ENCODE measurements at regions not wholly inside any gene's neighbourhood (a gene's known extent, or its start where the extent isn't known, plus 50 kb on each side); places are given as distances from the start of the nearest gene placed in this dataset.
A peak's percentile ranks its signal among the peaks of the same experiment; 100 is the strongest.

DNA sequence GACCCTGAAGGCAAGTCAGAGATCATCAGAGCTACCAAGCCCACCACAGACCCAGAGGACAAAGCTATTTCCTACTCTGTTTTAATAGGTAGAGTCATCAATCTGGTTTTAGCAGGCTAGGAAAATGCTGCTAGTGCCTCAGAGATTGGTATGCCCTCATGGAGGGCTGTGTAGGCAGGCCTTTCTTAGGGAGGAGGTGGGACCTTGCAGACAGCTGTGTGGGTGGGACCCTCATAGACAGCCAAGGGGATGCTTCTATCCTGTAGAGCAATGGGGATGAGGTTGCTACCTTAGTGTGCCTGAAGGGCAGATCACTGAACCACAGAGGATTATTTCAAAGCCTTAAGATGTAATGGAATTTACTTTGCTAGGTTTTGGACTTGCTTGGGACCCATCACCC is 534.9 kb upstream of the KLF12 start:
- DNase-seq (ENCODE audit: low read depth, low spot score): peak; percentile 3

DNA sequence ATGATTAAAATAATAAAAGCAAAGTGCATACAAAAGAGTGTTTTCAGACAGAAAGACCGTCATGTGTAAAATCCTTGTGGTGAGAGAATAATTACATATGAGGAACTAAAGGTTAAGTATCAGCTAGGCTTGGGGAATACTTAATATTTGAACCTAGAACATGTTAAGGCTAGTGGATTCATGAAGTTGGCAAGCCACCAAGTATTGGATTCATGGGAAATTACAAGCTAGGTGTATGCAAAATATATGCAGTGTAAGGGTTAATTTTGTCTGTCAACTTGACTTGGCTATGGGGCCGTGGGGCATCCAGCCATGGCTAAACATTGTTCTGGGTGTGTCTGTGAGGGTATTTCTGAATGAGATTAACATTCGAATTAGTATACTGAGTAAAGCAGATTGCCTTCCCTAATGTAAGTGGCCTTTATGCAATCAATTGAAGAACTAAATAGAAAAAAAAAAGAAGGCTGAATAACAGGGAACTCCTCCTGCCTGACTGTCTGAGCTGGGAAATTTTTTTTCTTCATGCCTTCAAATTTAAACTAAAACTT is 533.5 kb upstream of the KLF12 start:
- no peak for DNase-seq (ENCODE audit: low read depth, low spot score)

DNA sequence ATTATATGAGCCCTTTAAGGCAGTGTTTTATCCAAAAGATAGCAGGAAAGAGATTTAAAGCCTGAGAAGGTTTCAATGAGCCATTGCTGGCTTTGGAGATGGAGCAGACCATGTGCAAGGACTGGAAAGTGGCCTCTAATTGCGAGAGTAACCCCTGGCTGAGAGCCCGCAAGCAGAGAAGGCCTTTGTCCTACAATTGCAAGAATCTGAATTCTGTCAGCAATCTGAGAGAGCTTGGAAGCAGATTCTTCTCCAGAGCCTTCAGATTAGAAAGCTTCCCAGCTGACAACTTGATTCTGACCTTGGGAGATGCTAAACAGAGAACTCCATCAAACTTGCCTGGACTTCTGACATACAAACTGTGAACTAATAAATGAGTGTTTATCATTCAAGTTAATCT is 528.7 kb upstream of the KLF12 start:
- no peak for DNase-seq (ENCODE audit: low read depth, low spot score)

DNA sequence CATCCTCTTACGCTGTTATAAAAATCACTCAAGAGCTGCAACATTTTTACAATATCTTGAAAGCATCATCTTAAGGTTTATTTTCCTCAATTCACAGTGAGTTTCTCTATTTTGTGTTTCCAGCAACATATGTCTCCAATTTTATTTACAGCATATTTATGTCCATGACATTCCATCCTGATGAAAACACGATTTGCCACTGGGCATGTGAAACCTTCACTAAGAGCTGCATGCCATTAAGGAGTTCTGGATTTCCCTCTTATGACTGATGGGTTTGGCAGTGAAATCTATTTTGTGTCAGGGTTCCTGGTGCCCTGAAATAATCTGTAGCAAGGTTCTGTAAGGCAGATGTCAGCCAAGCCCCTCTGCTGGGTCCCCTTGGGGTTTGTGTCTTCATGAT is 527.6 kb upstream of the KLF12 start:
- DNase-seq (ENCODE audit: low read depth, low spot score): no peak

DNA sequence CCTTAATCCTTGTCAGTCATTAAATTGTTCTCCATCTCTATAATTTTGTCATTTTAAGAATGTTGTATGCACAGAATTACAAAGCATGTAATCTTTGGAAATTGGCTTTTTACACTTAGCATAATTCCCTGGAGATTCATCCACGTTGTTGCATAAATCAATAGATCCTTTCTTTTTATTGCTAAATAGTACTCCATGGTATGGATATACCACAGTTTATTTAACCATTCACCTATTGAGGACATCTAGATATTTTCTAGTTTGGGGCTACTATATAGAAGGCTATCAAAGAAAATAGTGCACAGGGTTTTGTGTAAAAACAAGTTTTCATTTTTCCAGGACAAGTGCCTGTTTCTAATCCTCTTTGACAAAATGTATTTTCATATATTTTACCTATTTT is 523.6 kb upstream of the KLF12 start:
- no peak for DNase-seq (ENCODE audit: low read depth, low spot score)

DNA sequence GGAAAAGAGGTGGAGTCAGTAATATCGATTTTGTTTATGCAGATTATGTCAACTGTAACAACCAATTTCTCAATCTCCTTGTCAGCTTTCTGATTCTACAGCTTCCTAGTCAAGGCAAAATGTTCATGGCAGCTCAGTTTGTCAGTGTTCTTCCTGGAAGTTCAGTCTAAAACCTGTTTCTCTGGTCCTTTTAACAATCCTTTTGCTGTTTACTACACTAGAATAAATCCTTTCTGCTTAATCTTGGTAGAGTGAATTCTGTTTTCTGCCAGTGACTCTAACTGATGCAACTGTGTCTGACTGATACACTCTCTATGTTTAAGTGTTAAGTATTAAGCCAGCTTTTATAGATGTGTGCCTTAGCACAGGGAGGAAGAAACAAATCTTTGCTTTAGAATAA is 516.9 kb upstream of the KLF12 start:
- DNase-seq (ENCODE audit: low read depth, low spot score): no peak

DNA sequence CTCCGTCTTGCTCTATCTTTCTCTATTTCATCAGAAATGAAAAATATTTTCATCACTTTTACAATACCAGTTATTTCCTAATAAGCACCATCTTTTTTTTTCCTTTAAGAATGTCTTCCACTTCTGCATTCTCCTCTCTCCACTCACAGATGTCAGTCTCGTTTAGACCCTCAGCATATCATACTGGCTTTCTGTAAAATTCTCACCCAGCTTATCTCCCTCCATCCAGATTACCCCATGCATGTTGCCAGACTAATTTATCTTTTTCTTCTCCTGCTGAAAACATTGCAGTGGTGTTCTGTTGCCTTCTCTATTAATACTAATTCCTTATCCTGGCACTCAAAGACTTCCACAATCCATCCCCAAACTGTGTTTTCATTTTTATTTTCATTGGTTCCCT is 513.8 kb upstream of the KLF12 start:
- DNase-seq (ENCODE audit: low read depth, low spot score): no peak

DNA sequence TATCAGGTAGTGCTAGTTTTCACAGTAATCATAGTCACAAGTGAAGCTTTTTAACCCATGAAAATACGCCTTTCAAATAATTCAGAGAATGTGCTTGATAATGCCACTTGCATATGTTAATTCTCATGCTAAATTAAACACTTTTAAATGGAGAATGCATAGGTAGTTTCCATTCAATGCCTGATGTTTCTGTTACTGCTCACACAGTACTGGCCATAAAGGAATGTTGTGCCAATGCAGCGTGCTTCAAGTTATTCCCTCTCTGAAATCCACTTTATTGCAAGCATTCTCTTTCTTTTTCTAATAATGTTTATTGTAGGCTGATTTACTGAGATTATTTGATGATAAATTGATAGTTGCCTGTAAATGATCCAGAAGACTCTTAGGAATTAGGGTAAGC is 513.0 kb upstream of the KLF12 start:
- no peak for DNase-seq (ENCODE audit: low read depth, low spot score)

DNA sequence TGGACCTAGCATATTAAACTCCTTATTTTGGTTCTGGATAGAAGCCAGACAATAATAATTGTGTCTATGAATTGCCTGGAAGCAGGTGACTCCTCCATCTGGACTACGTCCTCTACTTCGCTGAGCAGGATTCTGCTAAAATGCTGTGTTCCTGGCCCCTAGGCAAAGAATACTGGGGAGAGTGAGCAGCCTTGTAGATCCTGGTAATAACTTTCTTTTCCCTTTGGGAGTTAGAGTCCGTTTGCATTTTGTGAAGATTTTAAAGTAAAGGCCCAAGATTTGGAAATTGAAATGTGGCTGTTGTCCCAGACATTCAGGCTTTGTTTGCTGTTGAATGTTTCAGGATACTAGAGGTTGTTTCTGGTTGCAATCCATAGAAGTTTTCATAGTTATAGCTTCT is 511.9 kb upstream of the KLF12 start:
- no peak for DNase-seq (ENCODE audit: low read depth, low spot score)

DNA sequence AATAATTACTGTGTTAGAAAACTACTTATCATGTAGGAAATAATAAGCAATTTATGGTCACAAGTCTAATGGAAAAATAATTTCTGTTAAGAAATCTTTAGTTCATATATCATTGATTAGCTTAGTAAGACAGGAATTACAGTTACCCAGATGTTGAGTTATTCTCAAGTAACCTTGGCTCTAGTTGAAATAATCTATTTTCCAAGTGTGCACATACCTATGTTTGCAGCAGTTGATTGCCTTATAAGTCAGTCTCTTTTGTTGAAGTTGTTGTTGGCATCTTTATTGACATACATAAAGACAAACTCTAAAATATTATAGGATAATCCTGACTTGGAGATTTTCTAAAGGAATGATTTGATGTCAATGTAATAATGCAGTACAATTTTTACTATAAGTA is 511.4 kb upstream of the KLF12 start:
- DNase-seq (ENCODE audit: low read depth, low spot score): no peak

DNA sequence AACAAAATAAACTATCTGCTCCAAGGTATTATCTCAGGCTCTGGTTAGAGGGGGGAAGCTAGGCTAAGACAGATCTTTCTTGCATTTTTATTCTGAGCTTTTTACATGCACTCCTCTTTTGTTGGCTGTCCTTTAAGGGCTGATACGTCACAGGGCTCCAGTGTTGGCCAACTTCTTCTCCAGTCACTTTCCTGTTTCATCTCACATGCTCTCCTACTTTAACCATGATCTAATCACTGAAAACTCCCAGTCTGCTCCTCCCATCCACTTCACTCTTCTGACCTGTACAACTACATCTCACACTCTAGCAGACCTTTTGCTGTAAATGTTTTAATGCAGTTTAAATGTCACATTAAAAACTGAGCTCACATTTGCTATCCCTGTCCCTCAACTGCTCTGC is 510.0 kb upstream of the KLF12 start:
- DNase-seq (ENCODE audit: low read depth, low spot score): no peak

DNA sequence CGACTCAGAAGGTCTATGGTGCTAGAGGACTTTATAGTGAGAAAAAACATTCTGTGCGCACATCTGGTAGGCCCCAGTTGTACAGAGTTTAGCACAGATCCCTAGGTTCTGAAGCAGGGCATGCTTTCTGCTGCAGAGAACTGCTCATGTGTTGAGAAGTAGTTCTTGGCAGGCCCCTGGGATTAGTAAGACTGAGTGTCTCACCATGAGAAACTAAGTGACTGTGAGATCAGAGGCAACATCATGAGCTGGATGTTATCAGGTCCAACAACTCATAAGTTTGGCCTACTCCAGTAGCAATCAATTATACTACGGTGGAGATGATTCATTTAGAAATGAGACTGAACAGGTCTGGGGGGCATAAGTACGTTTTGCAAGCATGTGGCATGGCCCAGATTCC is 507.4 kb upstream of the KLF12 start:
- DNase-seq (ENCODE audit: low read depth, low spot score): no peak

DNA sequence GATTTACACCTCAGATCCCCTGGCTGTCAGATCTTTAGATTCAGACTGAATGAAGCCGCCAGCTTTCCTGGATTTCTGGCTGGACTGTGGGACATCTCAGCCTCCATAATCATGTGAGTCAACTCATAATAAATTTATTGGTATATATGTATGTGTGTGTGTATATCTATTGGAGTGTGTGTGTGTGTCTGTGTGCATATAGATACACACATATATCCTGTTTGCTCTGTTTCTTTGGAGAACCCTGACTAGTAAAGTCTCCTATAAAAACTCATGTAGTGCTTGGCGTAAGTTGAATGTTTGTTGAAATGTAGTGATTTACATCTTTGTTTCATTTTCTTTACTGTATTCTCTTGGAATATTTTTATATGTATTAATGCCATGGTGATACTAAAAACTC is 499.5 kb upstream of the KLF12 start:
- no peak for DNase-seq (ENCODE audit: low read depth, low spot score)

DNA sequence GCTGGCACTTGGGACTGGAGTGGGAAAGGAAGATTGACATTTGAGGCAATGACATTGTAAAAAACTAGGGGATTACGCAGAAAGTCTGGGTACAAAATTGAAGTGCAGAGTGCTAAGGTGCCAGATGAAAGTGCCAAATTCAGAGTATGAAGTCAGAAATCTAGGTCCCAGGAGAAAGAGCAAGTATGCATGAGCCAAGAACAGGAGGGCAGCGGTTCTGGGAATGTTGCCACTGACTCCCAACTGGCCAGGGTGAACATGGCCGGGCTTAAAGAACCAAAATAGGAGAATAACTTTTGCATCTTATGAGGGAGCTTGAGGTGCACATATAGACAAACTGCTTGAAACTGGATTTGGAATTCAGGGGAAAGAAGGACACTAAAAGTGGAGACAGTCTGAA is 495.8 kb upstream of the KLF12 start:
- no peak for DNase-seq (ENCODE audit: low read depth, low spot score)

DNA sequence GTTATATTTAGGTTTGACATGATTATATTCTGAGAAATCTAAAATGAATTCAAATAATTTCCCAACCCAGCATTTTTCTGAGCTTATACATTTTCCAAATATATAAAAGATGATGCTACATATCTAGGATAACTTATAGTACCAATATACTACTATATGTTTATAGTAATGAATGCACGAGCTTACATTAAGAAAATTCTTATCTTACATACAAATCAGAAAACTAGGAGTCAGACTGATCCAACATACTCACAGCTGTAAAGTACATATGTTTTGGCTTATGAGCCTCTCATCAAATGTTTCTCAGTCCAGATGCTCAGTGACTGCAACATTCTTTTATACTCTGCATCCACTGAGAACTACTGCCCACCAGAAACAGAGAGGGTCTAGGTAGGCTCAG is 491.3 kb upstream of the KLF12 start:
- DNase-seq (ENCODE audit: low read depth, low spot score): no peak

DNA sequence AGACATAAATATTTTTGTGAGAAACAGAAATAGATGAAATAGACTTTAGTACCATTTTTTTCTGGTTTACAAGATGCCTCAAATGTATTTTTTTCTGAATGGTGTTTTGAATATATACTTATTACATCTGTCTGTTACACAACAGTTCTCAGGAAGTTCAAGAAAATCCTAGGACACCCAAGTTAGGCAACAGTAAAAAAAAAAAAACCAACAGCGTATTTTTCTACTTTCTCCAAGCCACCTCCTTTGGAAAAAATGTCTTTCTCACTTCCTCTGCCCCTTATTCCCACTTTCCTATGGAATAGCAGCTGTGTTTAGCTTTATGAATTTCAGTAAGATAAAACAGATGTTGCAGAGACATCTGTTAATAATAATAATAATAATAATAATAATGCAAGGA is 489.6 kb upstream of the KLF12 start:
- no peak for DNase-seq (ENCODE audit: low read depth, low spot score)

DNA sequence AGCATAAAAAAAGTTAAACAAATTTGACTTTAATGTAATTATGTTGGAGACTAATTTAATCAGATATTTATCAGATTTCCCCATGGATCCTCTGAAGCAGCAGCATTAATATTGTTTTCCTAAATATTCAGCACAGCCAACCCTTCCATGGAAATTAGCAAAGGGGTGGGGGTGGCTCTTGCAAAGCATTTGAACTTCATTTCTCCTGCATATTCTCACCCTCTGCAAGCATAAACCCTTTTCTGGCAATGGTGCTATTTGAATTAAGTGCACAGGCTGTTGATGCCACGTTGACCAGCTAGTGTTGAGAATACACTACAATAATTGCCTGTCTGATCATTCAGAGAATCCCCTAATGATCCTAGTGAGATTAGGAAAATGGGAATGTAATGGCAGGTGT is 488.1 kb upstream of the KLF12 start:
- no peak for DNase-seq (ENCODE audit: low read depth, low spot score)

DNA sequence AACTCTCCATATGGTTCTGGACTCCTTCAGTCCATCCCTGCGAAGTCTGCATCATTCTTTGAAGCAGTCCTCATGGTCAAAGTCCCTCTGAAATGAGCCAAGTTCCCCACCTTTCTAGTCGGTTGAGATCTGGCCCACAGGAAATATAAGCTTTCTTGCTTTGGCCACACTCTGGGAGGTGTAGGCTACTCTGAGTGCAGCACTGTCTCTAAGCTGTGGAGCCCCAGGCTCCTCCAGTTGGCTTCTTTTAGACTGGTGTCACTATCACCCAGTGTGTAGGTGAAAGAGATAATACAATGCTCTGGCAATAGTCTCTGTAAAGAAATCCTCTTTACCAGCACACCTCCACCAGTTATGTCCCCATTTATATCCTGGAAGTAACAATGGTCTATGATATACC is 486.5 kb upstream of the KLF12 start:
- no peak for DNase-seq (ENCODE audit: low read depth, low spot score)

DNA sequence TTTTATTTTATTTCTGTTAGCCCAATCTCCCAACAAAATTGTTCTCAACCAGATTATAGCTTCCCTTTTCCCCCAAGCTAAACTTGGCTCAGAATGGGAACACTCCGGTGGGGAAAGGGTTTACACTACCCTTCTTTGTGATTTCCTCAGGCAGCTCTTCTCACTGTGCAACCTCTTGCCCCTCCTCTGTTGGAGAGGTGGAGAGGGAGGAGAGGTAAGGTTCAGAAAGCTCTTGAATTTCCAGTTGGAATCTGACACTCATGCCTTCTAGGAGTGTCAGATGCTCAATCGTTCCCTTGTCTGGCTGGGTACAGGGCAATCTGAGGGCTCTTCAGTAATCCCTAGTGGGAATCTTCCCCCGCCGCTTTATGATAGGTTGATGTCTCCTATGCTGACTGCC is 486.1 kb upstream of the KLF12 start:
- DNase-seq (ENCODE audit: low read depth, low spot score): no peak

DNA sequence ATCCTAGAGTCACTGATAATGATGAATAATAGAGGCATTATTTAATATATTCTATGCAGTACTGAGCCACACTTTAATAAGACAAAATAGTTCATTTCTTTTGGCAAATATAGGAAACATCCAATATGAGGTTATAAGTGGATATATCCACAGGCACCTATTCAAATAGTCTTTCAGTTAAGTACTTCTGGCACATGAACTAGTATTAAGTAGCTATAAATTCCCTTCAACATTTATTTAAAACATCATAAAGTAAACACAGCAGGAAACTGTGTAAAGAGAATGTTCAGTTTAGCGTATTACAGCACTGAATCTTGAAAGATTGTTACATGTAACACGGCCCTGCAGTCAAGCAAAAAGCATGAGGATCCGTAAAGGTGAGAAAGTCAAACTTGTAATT is 463.3 kb upstream of the KLF12 start:
- DNase-seq (ENCODE audit: low read depth, low spot score): no peak

DNA sequence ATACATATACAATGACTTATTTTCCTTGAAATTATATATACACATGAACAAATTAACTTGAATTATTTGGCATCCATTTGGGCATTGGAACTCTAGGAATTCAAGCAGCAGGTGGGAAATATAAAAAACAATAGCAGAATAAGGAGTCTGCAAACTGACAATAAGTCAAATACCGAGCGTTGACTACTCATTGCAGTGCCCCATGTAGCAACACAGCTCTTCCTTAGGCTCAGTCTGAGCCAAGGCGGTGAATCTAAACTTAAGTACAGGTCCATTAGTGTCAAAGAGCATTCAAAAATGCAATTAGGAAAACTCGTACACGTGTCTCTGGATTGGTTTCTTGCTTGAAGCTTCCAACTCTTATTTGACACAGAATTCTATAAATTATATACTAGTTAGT is 462.5 kb upstream of the KLF12 start:
- no peak for DNase-seq (ENCODE audit: low read depth, low spot score)

DNA sequence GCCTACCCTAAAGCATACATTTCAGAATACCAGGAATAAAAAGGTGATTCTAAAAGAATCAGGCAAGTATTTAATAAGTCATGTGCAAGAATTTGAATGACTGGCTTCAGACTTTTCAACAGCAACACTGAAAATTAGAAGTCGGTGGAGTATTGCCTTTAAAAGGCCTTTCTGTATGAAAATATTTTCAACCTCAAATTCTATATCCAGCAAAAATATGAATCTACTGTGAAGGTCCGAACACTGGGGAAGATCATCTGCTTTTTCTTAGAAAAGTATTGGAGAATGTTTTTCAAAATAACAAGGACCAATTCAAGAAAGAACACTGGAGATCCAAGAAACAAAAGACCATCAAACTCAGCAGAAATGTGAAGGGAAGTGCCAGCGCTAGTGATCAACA is 459.5 kb upstream of the KLF12 start:
- no peak for DNase-seq (ENCODE audit: low read depth, low spot score)

DNA sequence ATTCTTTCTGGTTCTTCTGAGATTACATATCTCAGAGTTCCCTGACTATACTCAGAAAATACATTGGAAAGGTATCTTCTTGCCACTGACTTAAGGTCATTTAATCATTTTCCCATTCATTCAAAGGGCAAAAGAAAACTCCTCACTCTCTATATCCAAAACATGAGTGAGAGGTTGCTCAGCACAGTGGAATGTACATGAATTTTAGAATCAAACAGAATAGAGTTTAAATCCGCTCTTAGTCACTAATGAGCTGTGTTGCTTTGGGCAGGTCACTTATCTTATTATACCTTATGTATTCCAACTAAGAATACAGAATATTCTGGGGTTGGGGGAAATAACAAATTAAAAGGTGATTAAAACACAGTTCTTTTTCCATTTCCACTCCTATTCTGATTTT is 452.6 kb upstream of the KLF12 start:
- DNase-seq (ENCODE audit: low read depth, low spot score): no peak

DNA sequence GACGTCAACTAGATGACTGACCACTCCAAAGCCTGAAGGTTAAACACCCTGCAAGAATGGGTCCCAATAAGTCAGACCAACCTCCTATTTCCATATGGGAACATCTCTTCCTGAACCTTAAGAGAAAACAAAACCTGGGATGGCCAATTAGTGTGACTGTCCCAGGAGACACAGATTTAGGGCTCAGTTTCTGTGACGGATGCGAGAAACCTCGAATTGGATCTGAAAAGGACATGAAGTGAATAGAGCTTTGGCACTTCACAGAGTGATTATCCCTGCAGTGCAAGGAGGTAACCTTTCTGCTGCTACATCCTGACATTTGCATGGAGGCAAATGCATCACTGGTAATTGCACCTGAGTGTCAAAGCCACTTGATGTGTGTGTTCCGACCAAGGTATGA is 442.2 kb upstream of the KLF12 start:
- peak; percentile 5 for DNase-seq (ENCODE audit: low read depth, low spot score)

DNA sequence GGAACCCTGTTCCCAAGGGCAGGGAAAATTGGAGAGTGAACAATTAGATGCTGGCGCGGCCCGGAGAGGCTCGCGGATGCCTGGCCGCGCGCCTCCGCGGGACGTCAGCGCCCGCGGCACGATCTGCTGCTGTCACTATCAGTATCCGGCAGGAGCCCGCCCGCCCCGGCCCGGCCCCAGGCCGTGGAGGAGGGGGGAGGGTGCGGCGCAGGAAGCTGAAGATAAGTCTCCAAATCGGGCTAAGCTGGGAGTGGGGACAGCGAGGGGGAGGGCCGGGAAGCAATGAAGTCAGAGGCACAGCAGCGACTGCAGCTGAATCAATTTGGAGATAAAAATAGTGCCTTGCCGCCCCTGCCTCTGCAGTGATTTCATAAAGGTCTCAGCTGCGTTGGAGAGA is 441.5 kb upstream of the KLF12 start:
- peak; percentile 92 for DNase-seq (ENCODE audit: low read depth, low spot score)
